ENCODE measurements at regions not wholly inside any gene's neighbourhood (a gene's known extent, or its start where the extent isn't known, plus 50 kb on each side); places are given as distances from the start of the nearest gene placed in this dataset.
A peak's percentile ranks its signal among the peaks of the same experiment; 100 is the strongest.

DNA sequence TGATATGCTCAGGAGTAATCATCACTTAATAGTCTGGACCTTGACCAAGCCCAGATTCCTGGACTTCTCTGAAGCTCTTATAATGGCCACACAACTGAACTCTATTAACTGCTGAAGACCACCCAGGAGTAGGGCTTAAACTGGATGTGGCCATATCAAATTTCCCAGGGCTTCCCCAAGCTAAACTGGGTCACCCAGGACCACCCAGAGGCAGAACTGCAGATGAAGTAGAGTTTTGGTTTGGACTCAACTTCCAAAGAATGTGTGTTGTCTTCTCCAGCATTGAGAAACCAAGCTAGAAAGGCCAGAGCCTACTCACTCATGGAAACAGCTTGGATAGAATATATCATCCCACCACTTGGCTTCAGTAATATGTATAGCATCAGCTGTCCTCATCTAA is 358.2 kb upstream of the MEOX2 start:
- Histone ChIP-seq H3K18ac (ENCODE audit: low read depth, low read length) (no peak overlapping the region), H4K20me1 (ENCODE audit: insufficient read depth, low read length) (no peaks in the 10 kb centered on the region), H3K56ac (ENCODE audit: extremely low read depth, insufficient read depth, low read length) (no peak overlapping the region), H4K5ac (ENCODE audit: low read depth, low read length) (no peak overlapping the region), H4K91ac (ENCODE audit: insufficient read depth, low read depth, low read length) (no peak overlapping the region), H3K4ac (ENCODE audit: low read depth, low read length) (no peak overlapping the region), H3K27ac (ENCODE audit: insufficient read depth, low read length) (no peak overlapping the region), H2AFZ (replicated peaks; ENCODE audit: low read length, poor library complexity) (no peak overlapping the region), H3K27me3 (ENCODE audit: control insufficient read depth, insufficient read depth, low read length) (no peaks in the 10 kb centered on the region), H2BK20ac (ENCODE audit: low read depth, low read length) (peak overlapping the region; percentile 35; the same call in 1 of the 2 replicates), H3K23ac (ENCODE audit: low read depth, low read length) (no peak overlapping the region), H3K4me2 (ENCODE audit: low read depth, low read length) (no peak overlapping the region), H3K36me3 (ENCODE audit: control insufficient read depth, insufficient read depth, low read length) (no peaks in the 10 kb centered on the region), H3K9me1 (ENCODE audit: insufficient read depth, low read length) (no peaks in the 10 kb centered on the region), H3K4me1 (ENCODE audit: control insufficient read depth, insufficient read depth, low read length) (no peaks in the 10 kb centered on the region), H2AK5ac (ENCODE audit: low read depth, low read length) (no peak overlapping the region), H4K8ac (ENCODE audit: low read depth in 2 of 2, low read length in 2 of 2) (no peak overlapping the region), H3K14ac (replicated peaks; ENCODE audit: low read depth, low read length) (no peak overlapping the region), H2AK9ac (replicated peaks; ENCODE audit: low read depth, low read length, poor library complexity) (no peak overlapping the region), H3K4me3 (ENCODE audit: insufficient read depth, low read depth, low read length) (no peak overlapping the region), H3K9me3 (ENCODE audit: control insufficient read depth, insufficient read depth, low read length) (no peaks in the 10 kb centered on the region), H2BK15ac (ENCODE audit: low read depth, low read length) (no peak overlapping the region), H2BK5ac (ENCODE audit: low read depth, low read length, poor library complexity, severe bottlenecking) (no peak overlapping the region), H2BK120ac (ENCODE audit: low read depth, low read length) (no peak overlapping the region), H3K79me1 (ENCODE audit: low read depth in 1 of 2, low read length in 2 of 2) (no peaks in the 10 kb centered on the region), H3K9ac (ENCODE audit: low read depth, low read length) (no peak overlapping the region)
- ChIA-PET CTCF (no interaction called here), POLR2A (ENCODE audit: unreplicated experiment) (no interaction called here)
- ATAC-seq (ENCODE audit: low read depth): no peak
- dilution Hi-C loops (cut with HindIII; ENCODE audit: low sequenced_read_pairs, unreplicated experiment) (no loop called here), intact Hi-C loops (cut with micrococcal nuclease) (no loop called here), in situ Hi-C loops (cut with MboI; ENCODE audit: low sequenced_read_pairs) (no loop called here)
- DNase-seq: no peak
- TF ChIP-seq, protein P1, sequence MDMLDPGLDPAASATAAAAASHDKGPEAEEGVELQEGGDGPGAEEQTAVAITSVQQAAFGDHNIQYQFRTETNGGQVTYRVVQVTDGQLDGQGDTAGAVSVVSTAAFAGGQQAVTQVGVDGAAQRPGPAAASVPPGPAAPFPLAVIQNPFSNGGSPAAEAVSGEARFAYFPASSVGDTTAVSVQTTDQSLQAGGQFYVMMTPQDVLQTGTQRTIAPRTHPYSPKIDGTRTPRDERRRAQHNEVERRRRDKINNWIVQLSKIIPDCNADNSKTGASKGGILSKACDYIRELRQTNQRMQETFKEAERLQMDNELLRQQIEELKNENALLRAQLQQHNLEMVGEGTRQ (IDR thresholded peaks at IDR 0.05; ENCODE audit: low read depth, low read length): no peak
- TF ChIP-seq CEBPB (IDR thresholded peaks at IDR 0.05; ENCODE audit: low read depth, low read length) (no peak), SMC3 (IDR thresholded peaks at IDR 0.05; ENCODE audit: low read depth, low read length) (no peak), MXI1 (IDR thresholded peaks at IDR 0.05; ENCODE audit: borderline replicate concordance, low read depth, low read length) (no peak), MAZ (IDR thresholded peaks at IDR 0.05; ENCODE audit: borderline replicate concordance, low read depth, low read length) (no peak), BHLHE40 (IDR thresholded peaks at IDR 0.05; ENCODE audit: low read depth, low read length) (no peak), RFX5 (IDR thresholded peaks at IDR 0.05; ENCODE audit: low read depth, low read length) (no peak), FOS (IDR thresholded peaks at IDR 0.05; ENCODE audit: low read depth, low read length) (no peak), CHD1 (IDR thresholded peaks at IDR 0.05; ENCODE audit: low read depth, low read length) (no peak), NFE2L2 (IDR thresholded peaks at IDR 0.05; ENCODE audit: low read depth, low read length) (no peak), POLR2A (IDR thresholded peaks at IDR 0.05; ENCODE audit: low read depth, low read length) (no peak), RCOR1 (IDR thresholded peaks at IDR 0.05; ENCODE audit: insufficient replicate concordance, low read length) (no peak)
- TF ChIP-seq, protein P2, sequence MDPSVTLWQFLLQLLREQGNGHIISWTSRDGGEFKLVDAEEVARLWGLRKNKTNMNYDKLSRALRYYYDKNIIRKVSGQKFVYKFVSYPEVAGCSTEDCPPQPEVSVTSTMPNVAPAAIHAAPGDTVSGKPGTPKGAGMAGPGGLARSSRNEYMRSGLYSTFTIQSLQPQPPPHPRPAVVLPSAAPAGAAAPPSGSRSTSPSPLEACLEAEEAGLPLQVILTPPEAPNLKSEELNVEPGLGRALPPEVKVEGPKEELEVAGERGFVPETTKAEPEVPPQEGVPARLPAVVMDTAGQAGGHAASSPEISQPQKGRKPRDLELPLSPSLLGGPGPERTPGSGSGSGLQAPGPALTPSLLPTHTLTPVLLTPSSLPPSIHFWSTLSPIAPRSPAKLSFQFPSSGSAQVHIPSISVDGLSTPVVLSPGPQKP (IDR thresholded peaks at IDR 0.05; ENCODE audit: borderline replicate concordance, low read depth, low read length): no peak
- TF ChIP-seq, protein P3, sequence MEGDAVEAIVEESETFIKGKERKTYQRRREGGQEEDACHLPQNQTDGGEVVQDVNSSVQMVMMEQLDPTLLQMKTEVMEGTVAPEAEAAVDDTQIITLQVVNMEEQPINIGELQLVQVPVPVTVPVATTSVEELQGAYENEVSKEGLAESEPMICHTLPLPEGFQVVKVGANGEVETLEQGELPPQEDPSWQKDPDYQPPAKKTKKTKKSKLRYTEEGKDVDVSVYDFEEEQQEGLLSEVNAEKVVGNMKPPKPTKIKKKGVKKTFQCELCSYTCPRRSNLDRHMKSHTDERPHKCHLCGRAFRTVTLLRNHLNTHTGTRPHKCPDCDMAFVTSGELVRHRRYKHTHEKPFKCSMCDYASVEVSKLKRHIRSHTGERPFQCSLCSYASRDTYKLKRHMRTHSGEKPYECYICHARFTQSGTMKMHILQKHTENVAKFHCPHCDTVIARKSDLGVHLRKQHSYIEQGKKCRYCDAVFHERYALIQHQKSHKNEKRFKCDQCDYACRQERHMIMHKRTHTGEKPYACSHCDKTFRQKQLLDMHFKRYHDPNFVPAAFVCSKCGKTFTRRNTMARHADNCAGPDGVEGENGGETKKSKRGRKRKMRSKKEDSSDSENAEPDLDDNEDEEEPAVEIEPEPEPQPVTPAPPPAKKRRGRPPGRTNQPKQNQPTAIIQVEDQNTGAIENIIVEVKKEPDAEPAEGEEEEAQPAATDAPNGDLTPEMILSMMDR (conservative IDR thresholded peaks at IDR 0.05; ENCODE audit: low read depth, low read length): no peak
- BruUV-seq (replicated peaks): no TSS peak
